ENCODE measurements at regions not wholly inside any gene's neighbourhood (a gene's known extent, or its start where the extent isn't known, plus 50 kb on each side); places are given as distances from the start of the nearest gene placed in this dataset.
"Not testable (repeated sequence)": the region's sequence is repeated elsewhere in the genome, so short reads cannot be mapped to it uniquely, and the experiment has no call there.

DNA sequence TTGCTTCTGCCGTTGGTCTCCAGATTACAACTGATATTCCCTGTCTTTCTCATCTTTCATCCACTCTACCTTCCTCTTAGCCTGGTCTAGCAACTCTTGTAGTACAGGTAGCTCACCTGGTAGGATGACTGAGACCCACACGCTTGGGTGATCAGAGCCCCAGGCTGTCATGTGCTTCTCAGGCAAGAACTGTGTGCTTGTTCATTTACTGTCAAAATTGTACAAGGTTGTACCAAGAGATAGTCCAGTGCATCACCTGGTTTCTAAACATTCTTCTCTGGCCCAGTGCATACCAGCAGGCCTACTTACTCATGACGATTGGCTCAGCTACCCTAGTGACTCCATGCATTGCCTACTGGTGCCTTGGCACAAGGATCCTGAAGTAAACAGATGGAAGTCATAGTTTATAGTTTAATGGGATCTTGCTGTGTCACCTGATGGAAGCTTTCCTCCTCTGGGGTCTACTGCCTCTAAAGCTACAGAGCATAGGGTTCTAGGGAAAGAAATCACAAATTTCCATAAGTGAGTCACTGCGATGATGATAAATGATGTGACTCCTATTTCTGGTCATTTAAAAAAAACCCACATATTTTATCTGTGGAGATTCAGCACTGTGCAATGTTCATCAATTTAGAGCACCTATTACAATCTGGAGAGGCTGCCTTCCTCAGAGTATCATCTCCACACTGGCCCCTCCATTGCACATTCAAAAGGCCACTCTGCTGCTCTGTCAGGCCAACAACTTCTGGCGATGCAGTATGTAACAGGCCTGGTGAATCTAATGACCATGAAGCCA, 481.8 kb upstream of the MEIS1 start:
- no peak for DNase-seq (ENCODE audit: low spot score)

DNA sequence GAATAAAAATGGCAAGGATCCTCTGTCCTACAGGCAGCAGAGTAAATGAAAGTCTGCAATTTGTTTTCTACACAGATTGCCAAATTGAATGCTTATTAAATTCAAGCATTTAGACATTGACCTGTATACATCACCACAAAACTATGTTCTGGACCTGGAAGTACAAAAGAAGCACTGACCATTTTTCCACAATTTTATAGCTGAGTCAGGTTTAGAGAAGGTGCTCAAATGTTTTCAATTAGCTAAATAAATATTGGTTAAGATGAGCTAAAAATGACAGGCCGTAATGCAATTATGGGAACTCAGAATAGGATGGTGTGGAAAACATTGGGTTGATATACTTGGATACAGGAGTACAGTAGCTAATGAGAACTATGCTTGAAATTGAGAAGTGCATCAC, 490.7 kb upstream of the MEIS1 start:
- no peak for DNase-seq (ENCODE audit: low spot score)

DNA sequence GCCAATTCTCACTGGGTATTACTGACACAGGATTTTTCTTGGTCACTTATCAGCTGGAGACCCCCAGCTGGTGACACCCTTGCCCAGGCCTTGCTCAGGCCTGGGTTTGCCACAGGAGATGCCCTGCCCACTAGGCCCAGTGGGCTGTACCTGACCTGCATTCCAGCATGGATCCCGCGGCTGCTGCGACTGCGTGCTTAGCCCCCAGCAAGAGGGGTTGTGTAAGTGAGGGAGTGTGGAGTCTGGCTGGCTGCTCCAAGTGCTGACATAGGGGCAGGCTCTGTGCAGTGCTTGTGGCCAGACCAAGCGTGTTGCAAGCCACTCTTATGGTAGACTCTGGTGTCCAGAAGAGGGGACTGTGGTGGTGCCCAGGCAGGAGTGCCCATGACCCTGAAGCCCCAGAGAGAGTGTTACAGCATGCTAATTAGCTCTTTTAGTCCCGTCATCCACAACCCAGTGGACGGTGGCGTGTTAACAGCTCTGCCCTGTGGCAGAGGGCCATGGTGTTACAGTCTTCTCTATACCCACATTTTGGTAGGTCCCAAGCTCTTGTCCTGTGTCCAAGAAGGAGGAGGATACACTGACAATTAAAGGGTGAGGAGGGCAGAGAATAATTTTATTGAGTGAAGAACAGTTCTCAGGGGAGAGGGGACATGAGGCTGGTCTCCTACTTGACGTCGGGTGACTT, 491.7 kb upstream of the MEIS1 start:
- DNase-seq (ENCODE audit: low spot score): no peak

DNA sequence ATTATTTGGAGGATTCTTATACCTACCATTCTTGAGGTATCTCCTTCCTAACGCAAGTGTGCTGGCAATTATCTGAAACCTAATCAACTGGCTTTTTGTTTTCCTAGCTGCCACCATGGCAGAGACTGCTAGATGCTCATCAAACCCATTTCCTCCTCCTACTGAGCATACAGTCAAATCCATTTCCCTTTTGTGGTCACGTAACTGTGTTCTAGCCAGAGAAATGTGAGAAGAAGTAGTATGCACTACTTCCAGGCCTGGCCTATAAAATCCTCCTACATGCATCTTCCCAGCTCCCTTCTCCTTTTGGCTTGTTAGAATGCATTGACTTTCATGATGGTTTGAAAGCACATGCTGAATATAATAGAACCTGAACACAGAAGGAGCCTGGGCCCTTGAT, 494.1 kb upstream of the MEIS1 start:
- no peak for DNase-seq (ENCODE audit: low spot score)

DNA sequence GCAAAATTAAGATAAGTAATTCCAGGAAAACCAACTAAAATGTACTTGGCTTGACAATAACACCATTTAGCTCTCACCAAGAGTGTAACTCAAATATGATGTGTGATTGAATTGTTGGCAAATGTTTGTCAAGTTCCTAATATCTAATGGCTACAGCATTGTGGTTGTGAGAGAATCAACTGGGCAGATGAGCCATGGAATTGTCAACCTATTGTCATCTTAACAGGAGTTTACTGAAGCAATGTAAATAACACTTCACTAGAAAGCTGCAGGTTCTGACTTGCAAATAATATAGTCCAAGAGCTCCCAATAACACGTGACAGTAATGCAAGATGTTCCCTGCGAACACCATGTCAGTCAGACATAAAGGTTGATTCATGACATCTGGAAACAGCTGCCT, 495.2 kb upstream of the MEIS1 start:
- DNase-seq (ENCODE audit: low spot score): no peak

DNA sequence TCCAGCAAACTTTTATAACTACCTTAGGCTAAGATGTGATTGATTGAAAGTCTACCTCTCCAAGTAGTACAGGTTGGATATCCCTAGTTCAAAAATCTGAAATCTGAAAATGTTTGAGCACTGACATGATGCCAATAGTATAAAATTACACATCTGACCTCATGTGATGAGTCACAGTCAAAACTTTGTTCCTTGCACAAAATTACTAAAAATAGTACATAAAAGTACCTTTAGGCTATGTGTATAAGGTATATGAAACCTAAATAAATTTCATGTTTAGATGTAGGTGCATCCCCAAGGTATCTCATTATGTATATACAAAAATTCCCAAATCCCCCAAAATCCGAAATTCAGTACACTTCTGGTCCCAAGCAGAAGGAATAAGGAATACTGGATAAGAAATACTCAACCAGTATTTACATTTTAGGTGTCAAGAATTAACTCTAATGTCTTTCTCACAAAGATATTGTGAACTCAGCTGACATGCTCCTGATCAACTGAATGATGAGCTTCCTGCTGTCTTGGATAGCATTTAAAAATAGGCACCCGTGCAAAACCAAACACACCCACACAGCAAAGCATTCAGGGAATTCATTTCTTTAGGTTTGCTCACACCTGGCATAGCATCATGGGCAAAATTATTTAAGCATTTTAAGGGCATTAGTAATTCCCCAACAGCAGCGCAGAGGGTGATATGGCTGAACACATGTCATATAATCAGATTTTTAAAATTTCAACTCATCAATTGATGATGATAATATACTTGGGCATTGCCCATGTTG, 497.4 kb upstream of the MEIS1 start:
- DNase-seq (ENCODE audit: low spot score): no peak

DNA sequence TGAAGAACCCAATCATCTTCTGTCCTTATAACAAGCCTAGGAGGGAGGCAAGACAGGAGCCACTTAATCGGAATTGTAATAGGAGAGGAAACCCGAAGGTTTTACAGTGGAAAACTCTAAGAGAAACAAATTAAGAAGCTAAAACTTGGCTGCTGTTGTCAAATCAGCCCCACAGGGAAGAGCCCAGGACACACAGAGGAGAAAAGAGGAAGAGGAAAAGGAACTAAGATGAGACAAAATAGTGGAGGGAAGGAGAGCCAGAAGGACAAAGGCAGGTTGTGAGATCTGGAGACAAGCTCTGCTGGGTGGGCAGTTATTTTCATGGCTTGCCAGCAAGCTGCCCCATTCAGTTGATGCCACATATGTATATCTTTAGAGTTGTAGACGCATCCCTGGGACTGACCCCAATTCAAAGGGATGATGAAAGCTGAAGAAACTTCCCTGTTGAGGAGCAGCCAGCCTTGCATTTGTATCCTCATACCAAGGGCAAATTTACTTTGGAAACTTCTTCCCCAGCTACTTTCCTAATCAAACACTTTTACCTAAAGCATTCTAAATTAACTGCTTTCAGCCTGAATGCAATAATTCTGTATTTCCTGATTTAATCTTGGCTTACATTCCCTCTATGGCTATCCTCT, 499.8 kb upstream of the MEIS1 start:
- no peak for DNase-seq (ENCODE audit: low spot score)

DNA sequence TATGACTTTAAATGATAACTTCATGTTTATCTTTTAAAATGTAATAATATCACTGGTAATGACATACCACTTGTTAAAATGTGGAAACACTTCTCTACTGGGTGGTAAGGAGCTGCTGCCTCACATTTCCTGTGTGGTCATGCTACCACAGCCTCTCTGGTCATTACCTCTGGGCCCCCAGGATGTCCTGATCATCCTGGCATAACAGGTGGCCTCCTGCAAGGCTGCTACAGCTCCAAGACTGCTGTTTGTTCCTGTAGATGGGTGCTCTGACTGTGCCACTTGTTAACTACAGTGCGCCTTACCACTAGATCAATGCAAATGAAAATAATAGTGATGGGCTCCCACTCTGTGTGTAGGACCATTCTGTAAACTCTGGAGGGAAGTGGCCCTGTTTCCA, 500.2 kb upstream of the SPRED2 start:
- no peak for DNase-seq (ENCODE audit: low spot score)

DNA sequence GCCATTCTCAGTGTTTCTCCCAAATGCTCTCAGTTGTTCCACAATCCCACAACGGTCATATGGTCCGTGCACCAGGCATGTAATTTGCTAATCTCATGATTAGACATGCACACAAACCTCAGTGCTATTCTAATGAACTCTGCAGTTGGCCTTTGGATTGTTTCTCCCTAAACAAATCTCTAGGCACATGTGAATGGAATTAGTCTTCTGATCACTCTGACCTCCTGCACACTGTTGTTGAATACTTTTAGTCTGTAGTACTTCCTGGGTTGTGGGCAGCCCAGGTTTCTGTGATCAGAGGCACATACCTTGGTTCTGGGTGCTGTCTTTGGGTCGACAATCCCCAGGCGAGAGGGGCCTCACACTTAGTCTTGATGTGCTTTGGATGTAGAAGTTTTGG, 498.7 kb upstream of the SPRED2 start:
- DNase-seq (ENCODE audit: low spot score): no peak

DNA sequence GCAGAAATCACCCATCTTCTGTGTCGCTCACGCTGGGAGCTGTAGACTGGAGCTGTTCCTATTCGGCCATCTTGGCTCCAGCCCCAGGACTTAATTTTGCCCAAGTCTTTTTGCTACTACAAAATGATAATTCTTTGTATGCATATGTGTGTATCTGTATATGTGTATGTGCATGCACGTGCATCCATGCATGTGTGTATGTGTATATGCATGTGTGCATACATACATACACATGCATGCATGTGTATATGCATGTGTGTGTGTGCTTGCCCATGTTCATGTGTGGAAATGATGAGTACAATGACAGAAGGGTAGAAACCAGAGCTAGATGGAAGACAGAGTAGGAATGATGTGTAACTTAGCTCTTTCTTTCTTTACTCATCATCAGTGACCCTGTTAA, 497.9 kb upstream of the SPRED2 start:
- no peak for DNase-seq (ENCODE audit: low spot score)

DNA sequence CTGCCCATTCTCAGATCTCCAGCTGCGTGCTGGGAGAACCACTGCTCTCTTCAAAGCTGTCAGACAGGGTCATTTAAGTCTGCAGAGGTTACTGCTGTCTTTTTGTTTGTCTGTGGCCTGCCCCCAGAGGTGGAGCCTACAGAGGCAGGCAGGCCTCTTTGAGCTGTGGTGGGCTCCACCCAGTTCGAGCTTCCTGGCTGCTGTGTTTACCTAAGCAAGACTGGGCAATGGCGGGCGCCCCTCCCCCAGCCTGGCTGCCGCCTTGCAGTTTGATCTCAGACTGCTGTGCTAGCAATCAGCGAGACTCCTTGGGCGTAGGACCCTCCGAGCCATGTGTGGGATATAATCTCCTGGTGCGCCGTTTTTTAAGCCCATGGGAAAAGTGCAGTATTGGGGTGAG, 497.3 kb upstream of the SPRED2 start:
- DNase-seq (ENCODE audit: low spot score): not testable (repeated sequence)

DNA sequence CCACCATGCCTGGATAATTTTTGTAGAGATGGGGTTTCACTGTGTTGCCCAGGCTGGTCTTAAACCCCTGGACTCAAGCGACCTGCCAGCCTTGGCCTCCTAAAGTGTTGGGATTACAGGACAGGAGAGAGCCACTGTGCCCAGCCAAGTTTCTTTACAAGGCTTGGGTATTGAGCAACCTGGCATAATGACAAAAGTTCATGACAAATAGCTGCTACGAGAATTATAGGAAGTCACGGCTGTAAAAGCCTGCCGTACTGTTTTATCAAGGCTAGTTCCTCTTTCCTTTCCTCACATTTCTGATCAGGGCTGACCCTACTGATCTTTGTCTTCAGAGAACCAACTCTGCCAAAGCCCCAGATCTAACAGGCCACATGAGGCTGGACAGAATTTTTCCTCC, 490.4 kb upstream of the SPRED2 start:
- no peak for DNase-seq (ENCODE audit: low spot score)

DNA sequence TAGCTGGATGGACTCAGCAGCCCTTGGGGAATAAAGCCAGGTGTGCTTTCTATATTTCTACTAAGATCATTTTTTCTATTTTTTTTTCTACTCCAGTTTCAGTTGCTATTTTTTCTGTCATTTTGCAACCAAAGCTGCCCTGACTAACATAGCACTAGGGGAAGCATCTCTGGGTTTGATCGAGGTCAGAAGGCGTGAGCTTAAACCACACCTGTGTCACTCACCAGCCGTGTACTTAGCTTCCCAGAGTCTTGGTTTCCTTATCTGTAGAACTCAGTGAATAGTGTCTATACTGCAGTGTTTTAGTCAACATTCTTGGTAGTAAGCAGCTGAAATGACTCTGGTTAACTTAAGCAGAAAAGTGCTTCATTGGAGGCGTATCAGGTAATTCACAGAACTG, 489.6 kb upstream of the SPRED2 start:
- no peak for DNase-seq (ENCODE audit: low spot score)

DNA sequence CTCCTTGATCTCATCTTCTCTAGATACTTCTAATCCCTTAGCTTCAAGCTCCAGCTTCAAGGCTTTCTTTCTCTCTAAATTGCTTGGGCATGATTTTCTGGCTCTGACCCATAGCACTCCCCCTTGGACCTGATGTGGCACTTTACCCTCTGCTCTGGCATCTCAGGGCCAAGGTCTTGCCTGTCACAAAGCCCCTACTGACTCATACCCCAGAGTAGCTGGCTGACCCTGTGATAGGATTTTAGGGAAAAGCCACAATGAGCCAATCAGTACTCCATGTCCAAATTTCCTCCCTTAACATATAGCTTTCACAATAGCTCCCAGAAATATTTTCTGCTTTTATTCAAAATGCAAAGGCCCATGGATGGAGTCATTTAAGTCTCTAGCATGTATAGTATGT, 488.7 kb upstream of the SPRED2 start:
- no peak for DNase-seq (ENCODE audit: low spot score)

DNA sequence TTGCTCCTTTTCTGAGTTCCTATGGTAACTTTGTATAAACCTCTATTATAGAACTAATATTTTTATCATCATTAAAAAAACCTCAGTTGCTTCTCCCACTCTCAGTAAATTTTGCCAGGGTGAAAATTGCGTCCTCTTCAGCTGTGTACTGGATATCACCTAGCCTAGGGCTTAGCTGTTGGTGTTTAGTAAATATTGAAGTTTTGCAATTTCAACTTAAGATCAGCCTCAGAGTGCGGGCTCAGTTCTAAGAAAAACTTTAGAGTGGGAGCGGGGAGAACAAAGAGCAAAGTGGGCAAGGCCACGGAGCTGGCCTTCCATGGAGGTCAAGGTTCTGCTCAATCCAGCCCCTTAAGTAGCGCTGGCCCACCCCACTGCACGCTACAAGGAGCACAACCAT, 488.3 kb upstream of the SPRED2 start:
- DNase-seq (ENCODE audit: low spot score): no peak

DNA sequence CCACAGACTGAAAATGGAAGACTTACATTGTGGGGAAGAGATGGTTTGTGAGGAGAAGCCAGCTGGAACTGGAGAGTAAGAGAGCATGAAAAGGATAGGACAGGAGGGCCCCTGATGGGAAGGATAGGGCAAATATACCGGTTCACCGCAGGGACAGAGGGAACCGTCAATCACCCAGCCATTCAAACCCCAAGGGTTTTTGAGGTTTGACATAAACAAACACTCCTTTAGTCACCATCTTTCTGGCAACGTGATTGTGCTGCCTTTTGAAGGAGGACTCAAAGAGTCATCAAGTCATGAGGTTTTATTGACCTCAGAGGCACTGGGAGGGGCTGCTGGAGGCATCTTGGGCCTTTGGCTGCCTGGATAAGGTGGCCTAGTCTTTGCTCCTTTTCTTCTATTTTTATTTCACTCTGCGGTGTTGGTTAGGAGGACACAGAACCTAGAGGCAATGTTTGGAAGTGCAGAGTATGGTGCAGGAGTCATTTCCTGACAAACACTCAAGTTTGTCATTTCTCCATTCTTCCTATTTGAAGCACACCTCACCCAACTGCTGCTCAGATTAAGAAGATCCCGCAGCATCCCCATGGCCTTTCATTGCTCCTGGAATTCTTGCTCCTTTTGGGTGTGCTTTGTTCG, 487.3 kb upstream of the SPRED2 start:
- DNase-seq (ENCODE audit: low spot score): no peak

DNA sequence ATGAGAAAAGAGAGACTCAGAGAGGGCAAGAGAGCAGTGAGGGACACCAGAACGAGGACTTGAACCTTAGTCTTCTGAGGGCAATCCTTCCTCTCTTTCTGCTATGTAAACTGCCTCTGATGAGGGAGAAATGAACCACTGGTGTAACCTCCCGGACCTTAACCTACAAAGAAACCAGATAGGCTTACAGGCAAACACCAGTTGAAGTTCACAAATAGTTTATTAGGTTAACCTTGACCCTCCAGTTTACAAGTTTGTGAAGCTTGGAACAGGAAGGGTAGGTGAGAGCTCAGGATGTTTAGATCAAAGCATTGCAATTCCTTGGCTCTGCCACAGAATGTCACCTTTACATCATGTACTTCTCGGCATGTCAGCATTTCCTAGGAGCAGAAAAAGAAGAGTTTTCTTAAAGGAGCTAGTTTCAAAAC, 486.4 kb upstream of the SPRED2 start:
- no peak for DNase-seq (ENCODE audit: low spot score)

DNA sequence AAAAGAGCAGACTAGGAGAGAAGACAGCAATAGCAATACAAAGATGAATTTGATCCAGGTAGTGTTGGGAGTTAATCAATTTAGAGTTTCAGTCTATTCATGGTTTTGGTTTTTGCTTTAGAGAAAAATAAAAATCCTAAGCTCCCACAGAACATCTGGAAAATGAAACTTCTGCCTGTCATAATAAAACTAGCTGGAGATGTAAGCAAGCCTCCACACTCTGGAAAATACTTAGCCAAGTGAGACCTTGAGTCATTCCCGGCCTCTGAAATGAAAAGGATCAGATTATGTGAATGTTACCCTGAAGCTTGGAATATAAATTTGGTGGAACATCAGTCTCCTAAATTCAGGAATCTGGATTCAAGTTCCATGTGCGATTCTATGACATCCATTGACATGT, 485.6 kb upstream of the SPRED2 start:
- DNase-seq (ENCODE audit: low spot score): no peak

DNA sequence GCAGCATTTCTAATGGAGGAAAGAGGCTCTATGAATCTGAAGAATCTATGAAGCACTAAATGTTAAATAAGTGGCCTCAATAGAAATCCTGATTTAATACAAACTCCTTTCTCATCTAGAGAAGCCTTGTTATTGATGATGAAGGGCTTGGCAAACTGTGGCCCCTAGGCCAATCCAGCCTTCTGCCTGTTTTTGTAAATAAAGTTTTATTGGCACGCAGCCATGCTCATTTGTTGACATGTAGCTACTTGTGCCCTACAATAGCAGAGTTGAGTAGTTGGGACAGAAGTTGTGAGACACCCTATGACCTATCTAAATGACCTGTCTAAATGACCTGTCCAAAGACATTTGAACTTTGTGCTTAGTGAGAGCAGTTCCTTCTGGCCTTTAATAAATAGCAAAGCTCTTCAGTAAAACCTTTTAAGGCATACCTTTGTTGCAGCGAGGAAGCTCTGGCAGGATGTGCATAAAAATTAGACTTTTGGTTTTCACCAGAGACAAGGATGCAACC, 484.4 kb upstream of the SPRED2 start:
- DNase-seq (ENCODE audit: low spot score): no peak

DNA sequence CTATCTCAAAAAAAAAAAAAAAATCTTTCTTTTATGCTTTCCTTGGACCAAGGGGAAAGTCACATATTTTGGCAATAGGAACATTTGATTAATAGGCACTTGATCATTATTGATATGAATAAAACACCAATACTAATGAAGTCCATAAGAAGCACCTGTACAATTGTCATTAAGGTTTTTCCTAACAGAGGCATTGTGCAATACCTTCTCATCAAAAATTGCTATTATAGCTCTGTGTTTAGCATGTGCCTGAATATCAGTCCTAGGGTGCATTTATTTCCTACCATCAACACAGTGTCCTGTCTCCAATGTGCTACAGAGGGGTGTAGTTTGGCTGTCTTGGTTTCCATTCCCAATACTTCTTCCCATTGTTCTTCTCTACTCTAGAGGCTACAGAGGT, 483.8 kb upstream of the SPRED2 start:
- no peak for DNase-seq (ENCODE audit: low spot score)

DNA sequence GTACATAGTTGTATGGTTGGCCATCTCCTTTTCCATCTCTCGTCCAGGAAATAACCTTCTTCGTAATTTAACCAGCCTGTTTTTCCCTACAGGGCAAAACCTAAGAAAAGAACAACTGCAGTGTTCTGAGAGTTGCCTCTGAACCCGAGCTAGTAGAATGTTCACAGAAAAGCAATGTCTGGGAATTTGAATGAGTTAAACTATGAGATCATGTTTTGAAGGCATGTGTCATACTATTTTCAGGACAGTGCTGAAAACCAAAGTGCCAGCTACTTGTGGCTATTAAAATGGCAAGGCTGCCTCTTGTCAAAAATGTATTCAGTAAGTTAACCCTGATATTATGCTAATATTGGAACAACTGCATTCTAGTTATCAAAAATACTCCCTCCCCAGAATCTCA, 482.9 kb upstream of the SPRED2 start:
- no peak for DNase-seq (ENCODE audit: low spot score)

DNA sequence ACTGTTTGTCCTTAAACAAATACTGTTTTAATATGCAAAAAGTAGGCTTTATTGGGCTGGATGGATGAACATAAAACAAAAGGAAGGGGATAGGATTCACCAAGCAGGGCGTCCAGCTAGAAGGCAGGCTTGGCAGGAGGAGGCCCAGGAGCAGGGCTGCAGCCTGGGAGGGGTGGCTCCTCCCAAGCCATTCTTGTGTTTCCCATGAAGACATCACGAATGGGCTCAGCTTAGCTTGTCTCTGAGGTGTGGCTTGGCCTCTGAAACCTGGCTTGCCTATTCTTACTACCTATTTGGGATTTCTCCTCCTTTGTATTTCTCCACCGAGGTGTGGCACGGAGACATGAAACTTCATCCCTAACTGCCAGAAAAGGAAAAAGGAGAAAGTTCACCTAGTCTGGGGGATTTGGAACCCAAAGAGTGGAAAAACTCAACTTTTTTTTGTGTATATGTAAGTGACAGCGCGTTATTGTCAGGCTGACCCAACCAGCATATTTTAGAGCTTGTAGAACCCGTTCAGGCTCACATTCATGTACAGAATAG, 481.9 kb upstream of the SPRED2 start:
- no peak for DNase-seq (ENCODE audit: low spot score)

Data from GM03348 (cell line).